HG03196 (cell line): ENCODE measurements at regions not wholly inside any gene's neighbourhood (a gene's known extent, or its start where the extent isn't known, plus 50 kb on each side); places are given as distances from the start of the nearest gene placed in this dataset.

Experiments used
- ATAC-seq: cut with Tn5 transposase; IDR thresholded peaks from one replicate; pipeline ENCODE4 v1.9.1; 2021; ENCODE audit not compliant: unreplicated experiment

DNA sequence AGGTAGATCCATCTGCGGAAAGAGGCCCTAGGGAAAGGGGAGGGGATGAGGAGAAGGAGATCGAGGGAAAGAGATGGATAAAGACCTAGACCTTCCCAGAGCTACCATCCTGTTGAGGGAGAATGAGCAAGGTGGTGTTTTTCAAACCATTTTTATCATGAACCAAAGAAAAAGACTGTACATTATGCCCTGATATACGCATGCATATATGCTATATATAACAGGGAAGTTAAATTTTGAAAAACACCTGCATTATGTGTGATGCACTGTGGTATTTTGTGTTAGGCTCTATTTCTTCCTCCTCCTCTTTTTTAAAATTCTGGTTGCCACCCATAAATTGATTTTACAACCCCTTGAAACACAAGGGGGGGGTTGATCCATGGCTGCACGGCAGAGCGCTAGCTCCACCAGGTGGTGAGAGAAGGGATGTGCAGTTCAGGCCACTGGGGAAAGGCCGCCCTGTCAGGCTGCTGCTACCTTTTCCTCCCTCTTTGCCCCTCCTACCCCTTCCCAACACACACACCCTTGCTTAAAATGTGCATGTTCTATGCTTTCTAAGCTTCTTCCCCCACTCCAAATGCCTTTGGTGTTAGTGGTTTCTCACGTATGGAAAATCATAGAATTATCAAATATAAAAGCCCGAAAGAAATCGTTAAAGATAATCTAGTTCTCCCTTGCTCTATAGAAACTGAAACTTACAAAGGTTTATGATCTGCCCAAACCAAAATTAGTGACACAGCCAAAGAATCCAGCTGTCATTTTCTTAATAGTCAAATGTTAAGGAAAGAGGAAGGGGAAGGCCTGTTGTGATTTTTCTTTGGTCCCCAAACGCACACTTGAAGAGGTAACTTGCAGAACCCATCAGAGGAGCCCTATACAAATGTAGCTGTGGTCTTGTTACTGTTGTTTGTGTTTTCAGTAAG, 262.0 kb upstream of the UMPS start:
- ATAC-seq: no peak

DNA sequence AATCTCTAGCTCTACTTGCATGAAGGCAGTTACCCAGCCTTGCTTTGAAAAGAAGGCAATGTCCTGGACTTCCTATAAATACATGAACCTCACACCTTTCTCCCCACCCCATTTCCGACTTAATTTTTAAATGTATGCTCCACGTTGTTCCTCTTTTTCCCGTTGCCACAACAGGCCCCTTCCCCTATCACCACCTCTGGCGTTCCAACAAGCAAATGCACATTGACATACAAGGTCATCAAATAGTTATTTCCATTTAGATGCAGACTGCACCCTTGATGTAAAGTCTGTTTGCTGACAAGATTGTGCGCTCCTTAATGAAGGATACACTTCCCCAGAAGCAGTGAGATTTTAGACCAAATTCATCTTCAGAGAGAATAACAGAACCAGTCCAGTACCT, 260.7 kb upstream of the UMPS start:
- no peak for ATAC-seq

DNA sequence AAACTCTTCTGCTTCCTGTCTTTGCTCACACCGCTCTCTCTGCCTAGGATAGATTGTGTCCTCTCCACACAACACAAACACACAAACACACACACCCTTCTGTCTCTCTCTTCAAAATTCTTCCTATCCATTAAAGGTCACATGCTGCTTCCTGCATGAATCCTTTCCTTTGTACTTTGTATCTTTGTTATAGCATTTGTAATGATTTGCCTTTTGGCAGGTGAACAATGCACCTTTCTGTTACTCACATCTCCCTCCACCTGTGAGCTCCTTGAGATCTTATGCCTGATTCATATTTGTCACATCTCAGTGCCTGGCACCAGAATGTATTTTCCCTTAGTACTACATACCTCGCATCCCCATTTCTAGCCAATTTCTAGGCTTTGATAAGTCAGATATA, 251.4 kb upstream of the UMPS start:
- no peak for ATAC-seq

DNA sequence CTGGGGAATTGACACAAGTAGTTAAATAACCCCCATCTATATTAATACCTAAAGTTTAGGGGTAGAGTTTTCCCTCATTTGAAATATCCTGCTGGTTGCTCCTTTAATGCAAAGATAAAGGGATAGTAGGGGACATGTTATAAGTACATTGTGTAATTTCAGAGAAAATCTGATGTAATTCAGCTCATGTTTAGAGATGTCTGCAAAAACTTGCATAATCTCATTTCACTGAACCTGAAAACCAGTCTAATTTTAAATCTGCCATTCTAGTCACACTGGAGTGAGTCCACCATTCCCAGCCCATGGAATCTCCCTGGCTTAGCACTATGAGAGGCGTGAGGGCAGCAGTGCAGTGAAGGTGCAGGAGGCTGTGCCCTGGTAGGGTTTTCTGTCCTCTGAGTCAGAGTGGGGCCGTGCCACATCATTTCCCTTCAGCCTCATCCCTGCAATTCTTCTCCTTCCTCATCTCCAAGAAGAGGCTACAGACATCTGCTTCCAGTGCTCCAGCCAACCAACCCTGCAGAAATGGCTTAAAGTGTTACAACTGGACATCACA, 246.3 kb upstream of the UMPS start:
- ATAC-seq: no peak

DNA sequence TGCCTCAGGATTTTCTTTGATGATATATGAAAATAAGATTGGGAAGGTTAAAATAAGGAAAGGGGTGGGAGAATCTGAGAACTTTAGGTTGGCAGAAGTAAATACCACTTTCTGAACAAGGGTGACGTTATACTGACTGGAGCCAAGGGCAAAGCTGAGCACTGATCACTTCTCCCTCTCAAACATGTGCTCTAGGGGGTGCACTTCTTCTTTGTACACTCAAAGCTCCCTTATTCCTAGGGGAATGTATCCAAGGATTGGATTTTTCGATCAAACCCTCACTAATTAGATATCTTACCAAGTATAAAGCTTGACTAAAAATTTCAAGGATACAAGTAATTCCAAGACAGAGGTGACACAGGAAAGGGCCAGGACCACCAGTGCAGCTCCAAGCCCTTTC, 243.9 kb upstream of the UMPS start:
- no peak for ATAC-seq

DNA sequence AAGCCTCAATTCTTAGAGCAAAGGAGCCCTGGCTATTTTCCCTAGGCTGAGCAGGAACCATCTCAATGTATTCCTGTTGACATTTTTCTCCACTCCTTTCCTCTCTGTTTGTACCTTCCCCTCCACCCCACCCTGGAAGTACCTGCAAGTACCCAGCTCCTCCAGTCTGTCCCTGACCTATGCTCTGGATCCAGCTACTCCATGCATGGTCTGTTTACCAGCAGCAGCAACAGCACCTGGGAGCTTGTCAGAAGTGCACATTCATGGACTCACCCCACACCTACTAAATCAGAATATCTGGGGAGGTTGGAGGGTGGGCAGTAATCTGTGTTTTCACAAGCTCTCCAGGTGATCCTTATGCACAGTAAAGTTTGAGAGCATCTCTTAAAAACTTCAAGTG, 240.7 kb upstream of the UMPS start:
- no peak for ATAC-seq

DNA sequence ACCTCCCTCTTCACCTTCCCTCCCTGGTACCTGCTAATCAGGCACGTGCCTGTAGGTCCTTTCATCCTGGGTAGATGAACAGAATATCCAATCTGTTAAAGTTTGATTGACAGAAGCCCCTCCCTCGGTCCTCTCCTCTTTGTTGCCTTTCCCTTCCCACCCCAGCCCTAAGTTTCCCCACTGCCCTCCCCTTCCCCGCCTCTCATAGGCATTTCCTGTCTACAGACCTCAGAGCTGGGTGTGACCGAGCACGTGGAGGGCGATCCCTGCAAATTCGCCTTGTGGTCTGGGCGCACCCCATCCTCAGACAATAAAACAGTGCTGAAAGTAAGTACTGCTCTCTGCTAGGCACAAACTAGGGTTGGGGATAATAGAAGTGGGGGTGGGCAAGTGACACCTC, 239.2 kb upstream of the UMPS start:
- no peak for ATAC-seq

DNA sequence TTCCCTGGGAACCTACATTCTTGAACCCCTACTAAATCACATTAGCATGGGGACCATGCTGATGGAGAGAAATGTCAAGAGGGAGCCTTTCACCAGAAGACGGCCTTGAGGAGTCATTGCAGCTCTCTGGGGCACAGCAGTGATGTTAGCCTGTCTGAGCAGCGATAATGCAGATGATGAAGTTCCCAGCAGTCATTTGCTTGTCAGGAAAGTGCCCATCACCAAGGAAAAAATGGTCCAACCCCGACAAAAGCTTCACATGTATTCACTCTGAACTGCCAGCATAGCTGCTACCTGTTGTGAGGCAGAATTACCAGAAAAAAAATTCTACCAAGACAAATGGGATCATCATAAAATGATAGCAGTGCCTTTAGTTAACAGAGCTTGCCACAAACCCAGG, 238.4 kb upstream of the UMPS start:
- no peak for ATAC-seq

DNA sequence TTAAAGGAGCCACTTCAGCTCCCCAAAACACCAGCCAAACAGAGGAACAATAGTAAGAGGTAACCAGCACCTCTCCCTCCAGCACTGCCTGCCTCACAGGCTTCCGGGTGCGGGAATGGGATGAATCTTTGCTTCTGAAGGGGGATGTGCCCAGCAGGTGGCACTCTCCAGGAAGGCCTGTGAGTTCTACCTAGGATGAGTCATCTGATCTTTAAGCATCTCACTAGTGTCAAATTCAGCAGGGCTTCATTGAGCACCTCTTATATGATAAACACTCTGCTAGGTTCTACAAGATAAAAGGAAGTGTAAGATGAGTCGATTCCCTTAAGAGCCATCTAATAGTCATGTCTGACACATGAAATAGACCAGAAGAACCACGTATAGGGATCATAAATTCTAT, 237.4 kb upstream of the UMPS start:
- no peak for ATAC-seq

DNA sequence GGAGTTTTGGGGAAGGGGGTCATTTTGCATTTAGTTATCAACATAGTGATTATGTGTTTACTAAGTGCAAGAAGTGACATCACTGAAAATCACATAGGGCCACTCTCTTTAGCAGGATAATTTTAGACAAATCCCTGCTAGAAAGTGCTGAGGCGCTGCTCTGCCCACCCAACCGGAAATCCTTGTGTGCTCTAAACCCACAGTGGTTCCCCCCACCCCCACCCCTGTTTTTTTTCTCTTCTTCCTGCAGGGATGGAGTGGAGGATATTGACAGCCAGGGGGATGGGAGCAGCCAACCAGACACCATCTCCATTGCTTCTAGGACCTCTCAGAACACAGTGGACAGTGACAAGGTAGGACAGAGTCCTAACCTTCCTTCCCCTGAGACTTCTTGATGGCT, 234.2 kb upstream of the UMPS start:
- no peak for ATAC-seq

DNA sequence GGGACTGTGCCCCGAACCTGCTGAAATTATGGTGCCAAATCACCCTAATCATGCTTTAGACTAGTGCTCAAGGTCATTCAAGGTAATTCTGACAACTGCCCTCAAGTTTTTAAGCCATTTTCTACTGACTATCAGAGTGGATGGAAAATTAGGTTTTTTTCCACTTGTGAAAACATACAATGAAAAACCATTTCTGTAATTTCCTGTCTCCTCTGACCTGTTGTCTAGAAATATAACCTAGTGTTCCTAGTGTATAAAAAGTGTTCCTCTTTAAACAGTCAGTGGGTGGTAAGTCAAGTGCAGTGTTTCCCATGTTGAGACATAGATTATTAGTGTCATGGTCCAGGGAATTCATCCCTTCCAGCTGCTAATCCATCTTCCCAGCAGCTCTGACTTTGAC, 232.8 kb upstream of the UMPS start:
- no peak for ATAC-seq

DNA sequence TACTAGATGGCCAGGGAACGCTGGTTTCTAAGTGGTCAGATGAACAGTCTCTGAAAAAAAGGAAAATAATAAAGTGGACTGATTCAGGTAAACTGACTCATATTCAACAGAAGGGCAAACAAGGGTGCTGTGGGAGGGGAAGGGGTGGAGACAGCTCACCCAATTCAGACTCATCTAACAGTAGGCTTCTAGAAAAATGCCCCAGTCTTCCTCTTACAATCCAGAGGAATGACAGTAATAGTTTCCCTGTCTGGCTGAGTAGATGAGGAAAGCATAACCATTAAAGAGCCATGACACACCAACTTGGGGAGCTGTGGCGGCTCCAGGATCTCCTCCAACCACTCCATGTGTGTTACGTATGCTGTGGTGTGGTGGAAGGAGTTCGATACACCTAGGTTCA, 231.4 kb upstream of the UMPS start:
- ATAC-seq: no peak

DNA sequence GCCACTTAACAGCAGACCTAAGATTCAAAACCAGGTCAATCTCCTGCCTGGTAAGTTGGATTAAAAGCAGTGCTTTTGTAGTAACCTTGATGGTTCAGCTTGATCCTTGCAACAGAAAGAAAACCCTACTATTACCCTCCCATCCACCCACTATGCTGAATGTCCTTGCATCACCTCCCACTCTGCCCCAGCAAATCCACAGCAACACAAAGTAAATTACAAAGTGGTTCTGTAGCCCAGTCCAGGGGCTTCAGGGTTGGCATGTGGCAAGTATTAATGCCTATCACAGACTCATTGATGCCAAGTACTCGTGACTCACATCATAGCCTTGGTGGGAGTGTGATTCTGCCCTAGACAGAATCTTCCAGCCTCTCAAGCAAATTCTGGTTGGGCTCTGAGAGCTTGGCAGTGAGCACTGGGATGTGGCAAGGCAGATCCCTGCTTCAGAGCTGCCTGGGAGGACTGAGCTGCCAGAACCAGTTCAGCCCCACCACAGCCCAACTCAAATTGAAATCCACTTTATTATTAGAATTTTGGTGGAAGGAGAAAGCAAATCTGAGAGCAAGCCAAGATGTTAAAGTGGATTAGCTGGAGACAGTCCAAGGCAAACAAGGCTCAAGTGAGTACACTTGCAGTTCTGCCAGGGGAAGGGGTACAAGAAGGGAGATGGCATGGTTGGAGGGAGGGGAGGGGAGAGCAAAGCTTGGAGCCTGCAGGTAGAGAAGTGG, 225.8 kb upstream of the UMPS start:
- no peak for ATAC-seq

DNA sequence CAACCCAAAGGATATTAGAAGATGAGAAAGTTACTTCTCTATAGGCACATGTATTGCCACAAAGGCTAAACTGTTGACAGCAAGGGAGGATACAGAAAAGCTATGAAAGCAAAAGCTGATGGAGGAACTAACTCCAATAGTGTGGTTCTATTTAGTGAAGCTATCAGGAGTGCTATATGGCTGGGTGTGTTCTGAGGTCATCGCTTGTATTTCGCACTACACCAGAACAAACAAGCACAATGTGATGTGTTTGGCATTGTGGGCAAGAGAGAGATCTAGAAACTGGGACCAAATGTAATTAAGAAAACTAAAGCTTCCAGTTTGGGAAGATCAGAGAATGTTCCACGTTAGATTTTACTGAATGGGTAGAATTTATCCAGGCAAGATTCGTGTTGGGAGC, 220.4 kb upstream of the UMPS start:
- no peak for ATAC-seq

DNA sequence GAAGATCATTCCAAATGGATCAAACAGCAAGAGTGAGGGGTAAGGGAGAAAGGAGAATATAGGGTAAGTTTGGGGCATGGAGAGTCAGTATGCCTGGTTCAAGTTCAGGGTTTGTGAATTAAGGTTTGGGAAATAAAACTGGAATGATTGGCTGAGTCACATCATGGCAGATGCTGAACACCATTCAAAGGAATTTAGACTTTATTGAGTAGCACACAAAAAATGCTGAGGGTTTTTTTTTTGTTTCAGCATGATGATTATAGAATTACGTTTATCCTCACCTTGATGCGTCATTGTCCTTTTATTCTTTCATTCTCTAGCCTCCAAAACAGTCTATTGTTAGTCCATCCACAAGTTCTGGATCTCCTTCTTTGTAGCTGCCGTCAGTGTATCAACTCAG, 220.0 kb upstream of the UMPS start:
- ATAC-seq: no peak

DNA sequence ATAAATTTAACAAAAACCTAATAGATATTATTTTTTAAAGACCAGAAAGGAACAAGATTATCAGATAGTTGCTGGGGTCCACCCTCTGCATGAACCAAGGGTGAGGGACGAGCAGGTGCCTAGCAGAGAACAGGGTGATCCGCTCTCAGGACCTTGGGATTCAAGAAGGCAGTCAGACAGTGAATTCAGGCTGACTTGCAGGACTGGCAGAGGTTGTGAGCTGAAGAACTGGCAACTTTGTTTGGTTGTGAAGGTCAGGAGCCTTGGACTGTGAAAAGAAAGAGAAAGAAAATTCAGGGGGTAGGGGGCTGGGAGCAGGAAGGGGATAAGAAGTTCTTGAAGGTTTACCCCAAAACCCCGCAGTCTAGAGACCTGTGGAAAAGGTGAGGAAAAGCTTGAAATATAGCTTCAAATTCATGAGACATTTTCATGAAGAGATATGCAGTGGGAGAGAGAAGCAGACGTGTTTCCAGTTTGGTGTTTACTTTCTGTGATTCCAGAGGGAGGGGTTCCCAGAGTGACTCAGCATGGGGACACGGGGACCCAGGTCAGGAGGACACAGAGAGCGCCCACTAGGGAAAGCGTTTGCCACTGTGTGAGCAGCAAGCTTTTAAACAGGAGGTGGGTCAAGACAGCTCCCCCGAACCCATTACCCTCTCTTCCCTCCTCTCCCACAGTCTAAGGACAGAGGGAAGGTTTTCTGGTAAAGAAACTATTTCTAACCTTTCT, 217.2 kb upstream of the UMPS start:
- no peak for ATAC-seq

DNA sequence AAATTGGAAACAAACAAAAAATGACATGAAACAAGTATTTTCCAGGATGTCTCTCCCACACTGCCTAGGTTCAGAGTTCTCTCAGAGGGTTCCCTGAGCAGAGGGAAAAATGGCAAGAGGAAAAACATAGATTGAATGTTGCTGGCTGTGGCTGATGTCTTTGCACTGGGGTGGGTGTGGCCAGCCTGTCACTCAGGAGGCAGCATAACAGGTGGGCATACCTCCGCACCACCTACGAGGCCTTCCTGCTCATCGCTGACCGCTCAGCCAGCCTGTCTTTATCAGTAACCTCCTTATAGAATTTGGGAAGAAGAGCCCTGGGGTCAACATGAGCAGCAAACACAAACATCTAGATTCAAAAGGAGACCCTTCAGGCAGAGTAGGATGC, 216.6 kb upstream of the UMPS start:
- ATAC-seq: no peak

DNA sequence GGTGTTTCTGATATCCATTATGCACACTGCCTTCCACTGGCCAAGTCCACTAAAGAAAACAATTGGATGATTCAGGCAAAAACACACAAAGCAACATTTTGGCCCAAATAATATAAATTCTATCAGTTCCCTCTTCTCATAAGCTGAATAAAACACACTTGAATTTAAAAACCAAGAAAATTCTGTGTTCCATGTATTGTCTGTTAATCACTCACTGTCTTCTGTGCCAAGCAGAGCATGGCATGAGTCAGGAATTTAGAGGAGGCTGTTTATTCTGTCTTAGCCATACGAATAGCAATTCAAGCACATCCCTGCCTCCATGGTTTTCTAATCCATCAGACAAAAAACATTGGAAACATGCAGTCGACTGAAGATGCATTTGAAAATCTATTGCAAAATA, 215.6 kb upstream of the UMPS start:
- ATAC-seq: no peak

DNA sequence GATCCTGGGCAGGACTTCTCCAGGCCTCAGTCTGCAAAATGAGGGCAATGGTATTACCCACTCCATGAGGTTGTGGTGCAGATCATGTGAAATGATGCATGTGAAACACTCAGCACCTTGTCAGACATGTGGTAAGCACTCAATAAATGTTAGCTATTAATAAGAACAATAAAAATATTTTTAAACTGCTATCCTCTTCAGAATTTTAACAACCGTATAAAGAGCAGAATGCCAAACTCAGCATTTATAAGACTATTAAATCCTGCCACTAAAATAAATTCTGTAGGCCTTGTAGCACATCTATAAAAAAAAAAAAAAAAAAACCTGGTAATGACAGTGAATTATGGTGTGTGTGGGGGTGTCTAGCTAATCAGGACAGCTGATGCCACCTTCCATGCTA, 213.9 kb upstream of the UMPS start:
- ATAC-seq: no peak

DNA sequence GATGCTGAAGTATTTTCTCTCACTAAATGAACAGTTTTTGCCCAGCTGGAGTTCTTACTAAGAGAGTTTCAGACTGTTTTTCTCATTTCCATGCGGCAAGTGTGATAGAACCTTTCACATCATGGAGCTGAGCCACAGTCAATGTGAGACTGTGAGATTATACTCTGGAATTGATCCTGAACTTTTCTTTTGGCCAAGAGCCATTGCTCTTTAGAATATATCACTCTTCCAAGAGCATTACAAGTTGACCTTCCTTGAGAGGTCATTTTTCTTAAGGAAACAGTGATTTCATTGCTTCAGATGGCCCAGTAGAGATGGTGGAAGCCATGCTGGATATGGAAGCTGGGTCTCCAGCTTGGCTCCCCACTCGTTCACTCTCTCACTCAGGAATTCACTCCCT, 212.9 kb upstream of the UMPS start:
- ATAC-seq: no peak

DNA sequence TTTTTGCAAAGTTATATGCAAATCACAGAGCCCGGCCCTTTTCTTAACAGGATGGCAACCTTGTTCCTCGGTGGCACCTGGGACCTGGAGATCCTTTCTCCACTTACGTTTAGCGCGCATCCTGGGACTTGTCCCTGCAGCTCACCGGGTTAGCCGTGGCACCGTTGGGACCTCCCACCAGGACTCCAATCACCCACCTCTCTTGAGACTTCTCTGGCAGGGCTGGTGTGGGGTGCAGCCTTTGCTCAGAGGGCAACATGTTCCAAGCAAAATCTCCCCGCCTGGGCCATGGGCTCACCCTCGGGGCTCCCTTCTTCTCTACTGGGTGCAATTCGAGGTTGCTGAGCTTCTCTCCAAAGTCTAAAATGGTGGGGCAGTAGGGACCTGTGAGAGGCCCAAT, 211.9 kb upstream of the UMPS start:
- ATAC-seq: no peak
